ENCODE measurements at regions not wholly inside any gene's neighbourhood (a gene's known extent, or its start where the extent isn't known, plus 50 kb on each side); places are given as distances from the start of the nearest gene placed in this dataset.

DNA sequence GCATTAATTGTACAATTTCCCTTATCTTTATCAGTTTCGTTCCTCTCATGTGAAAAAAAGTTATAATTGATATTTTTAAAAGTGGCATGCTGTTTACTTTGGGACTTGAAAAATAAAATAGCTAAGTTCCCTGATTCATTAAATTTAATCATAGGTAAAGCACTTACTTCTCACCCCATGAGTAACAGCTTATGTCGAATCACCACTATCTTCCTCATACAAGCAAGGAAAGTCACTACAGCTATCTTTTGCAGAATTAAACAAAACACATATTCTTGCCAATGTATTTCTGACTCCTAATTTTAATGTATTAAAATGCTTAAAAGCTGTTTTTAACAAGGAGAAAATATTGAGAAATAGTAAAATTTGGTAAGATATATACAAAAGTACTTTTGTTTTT, 832.4 kb upstream of the PCDH10 start:
- TF ChIP-seq POLR2A (IDR thresholded peaks at IDR 0.05) (no peak), POLR2AphosphoS5 (IDR thresholded peaks at IDR 0.05) (no peak), EP300 (IDR thresholded peaks at IDR 0.05) (no peak)
- TF ChIP-seq, protein P1, sequence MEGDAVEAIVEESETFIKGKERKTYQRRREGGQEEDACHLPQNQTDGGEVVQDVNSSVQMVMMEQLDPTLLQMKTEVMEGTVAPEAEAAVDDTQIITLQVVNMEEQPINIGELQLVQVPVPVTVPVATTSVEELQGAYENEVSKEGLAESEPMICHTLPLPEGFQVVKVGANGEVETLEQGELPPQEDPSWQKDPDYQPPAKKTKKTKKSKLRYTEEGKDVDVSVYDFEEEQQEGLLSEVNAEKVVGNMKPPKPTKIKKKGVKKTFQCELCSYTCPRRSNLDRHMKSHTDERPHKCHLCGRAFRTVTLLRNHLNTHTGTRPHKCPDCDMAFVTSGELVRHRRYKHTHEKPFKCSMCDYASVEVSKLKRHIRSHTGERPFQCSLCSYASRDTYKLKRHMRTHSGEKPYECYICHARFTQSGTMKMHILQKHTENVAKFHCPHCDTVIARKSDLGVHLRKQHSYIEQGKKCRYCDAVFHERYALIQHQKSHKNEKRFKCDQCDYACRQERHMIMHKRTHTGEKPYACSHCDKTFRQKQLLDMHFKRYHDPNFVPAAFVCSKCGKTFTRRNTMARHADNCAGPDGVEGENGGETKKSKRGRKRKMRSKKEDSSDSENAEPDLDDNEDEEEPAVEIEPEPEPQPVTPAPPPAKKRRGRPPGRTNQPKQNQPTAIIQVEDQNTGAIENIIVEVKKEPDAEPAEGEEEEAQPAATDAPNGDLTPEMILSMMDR (IDR thresholded peaks at IDR 0.05) = no peak

Data from sigmoid colon (tissue), 4 donors.